ENCODE measurements at regions not wholly inside any gene's neighbourhood (a gene's known extent, or its start where the extent isn't known, plus 50 kb on each side); places are given as distances from the start of the nearest gene placed in this dataset.

DNA sequence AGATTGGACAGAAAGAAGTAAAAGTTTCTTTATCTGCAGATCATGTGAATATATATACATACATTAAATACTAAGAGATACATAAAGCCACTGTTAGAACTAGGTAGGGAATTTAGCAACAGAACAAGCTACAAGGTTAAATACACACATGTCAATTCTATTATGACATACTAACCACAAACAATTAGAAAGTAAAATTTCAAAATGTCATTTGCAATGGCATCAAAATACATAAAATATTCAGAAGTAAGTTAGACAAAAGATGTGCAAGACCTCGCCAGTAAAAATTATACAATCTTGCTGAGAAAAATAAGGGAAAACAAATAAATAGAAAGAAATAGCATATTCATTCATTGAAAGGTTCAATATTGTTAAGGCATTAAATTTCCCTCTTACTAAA, 200.0 kb upstream of the HES1 start:
- DNase-seq (ENCODE audit: low read depth), result no peak
- TF ChIP-seq, protein P1, sequence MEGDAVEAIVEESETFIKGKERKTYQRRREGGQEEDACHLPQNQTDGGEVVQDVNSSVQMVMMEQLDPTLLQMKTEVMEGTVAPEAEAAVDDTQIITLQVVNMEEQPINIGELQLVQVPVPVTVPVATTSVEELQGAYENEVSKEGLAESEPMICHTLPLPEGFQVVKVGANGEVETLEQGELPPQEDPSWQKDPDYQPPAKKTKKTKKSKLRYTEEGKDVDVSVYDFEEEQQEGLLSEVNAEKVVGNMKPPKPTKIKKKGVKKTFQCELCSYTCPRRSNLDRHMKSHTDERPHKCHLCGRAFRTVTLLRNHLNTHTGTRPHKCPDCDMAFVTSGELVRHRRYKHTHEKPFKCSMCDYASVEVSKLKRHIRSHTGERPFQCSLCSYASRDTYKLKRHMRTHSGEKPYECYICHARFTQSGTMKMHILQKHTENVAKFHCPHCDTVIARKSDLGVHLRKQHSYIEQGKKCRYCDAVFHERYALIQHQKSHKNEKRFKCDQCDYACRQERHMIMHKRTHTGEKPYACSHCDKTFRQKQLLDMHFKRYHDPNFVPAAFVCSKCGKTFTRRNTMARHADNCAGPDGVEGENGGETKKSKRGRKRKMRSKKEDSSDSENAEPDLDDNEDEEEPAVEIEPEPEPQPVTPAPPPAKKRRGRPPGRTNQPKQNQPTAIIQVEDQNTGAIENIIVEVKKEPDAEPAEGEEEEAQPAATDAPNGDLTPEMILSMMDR (IDR thresholded peaks at IDR 0.05; ENCODE audit: control insufficient read depth, insufficient read depth, low read depth, low read length, missing control alignments), result no peak
- H3K4me3 ChIP-seq (ENCODE audit: control insufficient read depth, low read depth, low read length), result no peak overlapping the region

DNA sequence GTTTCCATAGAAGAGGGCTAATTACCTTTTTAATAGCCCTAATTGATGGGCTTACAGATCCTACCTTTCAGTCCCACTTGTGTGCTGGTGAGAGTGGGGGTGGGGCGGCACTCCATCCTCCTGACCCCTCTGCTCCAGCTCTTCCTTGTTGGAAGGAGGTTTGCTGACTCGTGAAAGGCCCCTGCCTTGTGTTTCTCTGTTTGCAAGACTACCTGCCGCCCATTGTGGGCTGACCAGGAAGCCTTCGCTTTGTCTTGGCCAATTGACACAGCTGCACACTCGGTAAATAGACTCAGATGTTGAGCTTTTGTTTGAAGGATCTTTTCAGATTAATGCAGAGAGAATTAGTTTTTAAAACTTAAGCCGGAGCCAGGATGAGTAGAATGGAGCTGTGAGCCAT, 197.3 kb upstream of the HES1 start:
- TF ChIP-seq, protein P1 (IDR thresholded peaks at IDR 0.05; ENCODE audit: control insufficient read depth, insufficient read depth, low read depth, low read length, missing control alignments), result no peak
- no peak overlapping the region for H3K4me3 ChIP-seq (ENCODE audit: control insufficient read depth, low read depth, low read length)
- DNase-seq (ENCODE audit: low read depth), result no peak

DNA sequence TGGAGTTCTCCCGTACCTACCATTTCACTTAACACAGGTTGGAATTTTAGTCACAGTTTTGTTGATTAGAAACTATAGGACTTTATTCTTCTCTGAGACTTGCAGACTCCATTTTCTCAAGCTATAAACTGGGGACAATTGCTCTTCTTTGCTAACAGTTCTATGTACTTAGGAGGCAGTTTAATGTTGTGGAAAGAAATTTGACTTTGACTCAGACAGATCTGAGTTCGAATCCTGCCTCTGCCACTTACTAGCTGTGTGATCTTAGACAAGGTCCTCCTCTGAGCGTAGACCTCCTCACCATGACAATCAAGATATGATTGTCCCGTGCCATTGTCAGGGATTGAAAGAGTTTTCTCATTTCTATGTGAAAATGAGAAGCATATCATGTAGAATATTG, 196.4 kb upstream of the HES1 start:
- no peak overlapping the region for H3K4me3 ChIP-seq (ENCODE audit: control insufficient read depth, low read depth, low read length)
- TF ChIP-seq, protein P1 (IDR thresholded peaks at IDR 0.05; ENCODE audit: control insufficient read depth, insufficient read depth, low read depth, low read length, missing control alignments), result no peak
- no peak for DNase-seq (ENCODE audit: low read depth)

DNA sequence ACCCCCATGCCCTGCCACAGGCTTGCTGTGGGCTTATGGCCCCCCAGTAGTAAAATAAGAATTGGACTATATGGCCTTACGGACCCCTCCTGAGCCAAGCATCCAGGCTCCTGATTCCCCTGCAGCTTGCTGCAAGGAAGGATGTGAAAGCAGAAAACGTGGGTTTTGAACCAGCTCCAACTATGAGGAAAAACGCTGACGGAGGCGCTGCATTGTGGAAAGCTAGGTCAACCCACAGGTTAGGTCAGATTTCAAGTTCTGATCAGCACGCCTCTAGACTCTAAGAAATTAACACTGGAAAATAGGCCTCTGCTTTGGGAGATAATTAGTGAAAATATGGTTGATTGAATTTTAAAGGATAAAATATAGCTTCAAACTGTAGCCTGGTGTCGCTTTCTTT, 195.4 kb upstream of the HES1 start:
- no peak for DNase-seq (ENCODE audit: low read depth)
- TF ChIP-seq, protein P1 (IDR thresholded peaks at IDR 0.05; ENCODE audit: control insufficient read depth, insufficient read depth, low read depth, low read length, missing control alignments), result no peak
- no peak overlapping the region for H3K4me3 ChIP-seq (ENCODE audit: control insufficient read depth, low read depth, low read length)

DNA sequence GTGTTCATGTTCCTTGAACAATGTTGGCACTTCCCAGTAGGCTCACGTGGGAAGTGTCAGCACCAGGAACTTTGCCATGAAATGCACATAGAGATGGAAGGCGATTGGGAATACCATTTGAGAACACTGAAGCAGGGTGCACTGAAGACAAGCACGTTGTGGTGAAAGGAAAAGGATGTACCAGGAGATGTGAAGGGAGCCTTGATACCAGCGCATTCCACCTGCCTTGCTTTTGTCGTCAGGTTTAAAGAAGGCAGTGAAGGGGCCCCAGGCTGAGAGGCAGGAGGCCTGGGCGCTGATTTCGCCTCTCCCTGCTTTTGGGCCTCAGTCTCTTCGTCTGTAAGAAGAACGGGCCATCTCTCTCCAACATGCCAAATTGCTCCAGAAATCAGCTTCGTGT, 194.5 kb upstream of the HES1 start:
- H3K4me3 ChIP-seq (ENCODE audit: control insufficient read depth, low read depth, low read length), result no peak overlapping the region
- DNase-seq (ENCODE audit: low read depth), result no peak
- TF ChIP-seq, protein P1 (IDR thresholded peaks at IDR 0.05; ENCODE audit: control insufficient read depth, insufficient read depth, low read depth, low read length, missing control alignments), result no peak

DNA sequence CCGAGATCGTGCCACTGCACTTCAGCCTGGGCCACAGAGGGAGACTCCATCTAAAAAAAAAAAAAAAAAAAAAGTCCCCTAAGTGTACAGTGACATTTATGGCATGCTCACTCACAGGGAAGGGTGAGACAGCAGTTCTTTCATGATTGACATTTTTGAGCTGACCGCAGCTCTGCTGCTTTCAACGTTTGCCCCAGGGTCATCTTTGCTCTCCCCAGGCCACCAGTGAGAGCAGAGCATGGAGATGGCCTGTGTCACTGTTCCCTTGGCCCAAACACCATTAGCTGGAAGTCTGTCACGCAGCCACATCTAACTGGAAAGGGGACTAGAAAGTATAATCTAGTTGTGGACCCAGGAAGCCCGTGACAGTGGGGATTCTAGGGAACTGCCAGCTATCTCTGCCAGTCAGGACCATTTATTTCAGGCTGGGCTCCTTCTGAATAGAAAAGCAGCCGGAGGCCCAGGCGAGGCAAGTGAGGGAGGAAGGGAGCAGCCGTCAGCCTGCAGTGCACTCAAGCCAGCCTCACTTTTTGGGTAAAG, 193.4 kb upstream of the HES1 start:
- no peak overlapping the region for H3K4me3 ChIP-seq (ENCODE audit: control insufficient read depth, low read depth, low read length)
- TF ChIP-seq, protein P1 (IDR thresholded peaks at IDR 0.05; ENCODE audit: control insufficient read depth, insufficient read depth, low read depth, low read length, missing control alignments), result no peak
- no peak for DNase-seq (ENCODE audit: low read depth)

DNA sequence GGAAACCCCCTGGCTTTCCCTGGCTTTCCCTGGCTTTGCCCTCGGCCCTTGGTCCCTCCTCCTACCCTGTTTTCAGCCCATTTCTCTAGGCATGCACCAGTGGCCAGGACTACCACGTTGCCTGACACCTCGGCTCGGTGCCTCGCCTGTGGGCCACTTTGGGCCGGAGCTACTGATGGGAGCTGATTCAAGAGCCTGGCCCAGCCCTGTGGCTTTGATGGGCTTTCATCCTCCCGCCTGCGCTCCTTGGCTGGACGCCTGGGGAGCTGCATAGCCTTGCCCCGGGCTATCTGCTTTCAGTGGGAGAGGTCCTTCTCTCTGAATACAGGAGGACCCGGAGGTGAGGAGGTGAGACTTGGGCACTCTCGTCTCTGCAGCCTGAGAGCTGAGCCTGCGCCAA, 192.7 kb upstream of the HES1 start:
- TF ChIP-seq, protein P1 (IDR thresholded peaks at IDR 0.05; ENCODE audit: control insufficient read depth, insufficient read depth, low read depth, low read length, missing control alignments), result no peak
- no peak for DNase-seq (ENCODE audit: low read depth)
- no peak overlapping the region for H3K4me3 ChIP-seq (ENCODE audit: control insufficient read depth, low read depth, low read length)
